Fibroblast of villous mesenchyme (primary cell): ENCODE measurements at regions not wholly inside any gene's neighbourhood (a gene's known extent, or its start where the extent isn't known, plus 50 kb on each side); places are given as distances from the start of the nearest gene placed in this dataset.

Experiments used
- DNase-seq: peaks from one replicate; pipeline ENCODE4 v3.0.0-alpha.2; 2010; ENCODE audit warnings: low read depth
- H3K4me3 ChIP-seq: 2 replicates; pipeline ENCODE4 v1.5.1; 2011; ENCODE audit warnings: low read depth, mild to moderate bottlenecking, low read length
- CTCF ChIP-seq: IDR thresholded peaks from 2 replicates; pipeline ENCODE4 v1.5.1; 2012; ENCODE audit warnings: low read depth, mild to moderate bottlenecking, low read length; ENCODE audit not compliant: insufficient read depth

GRCh38 chr1:90579212-90579802, 137.8 kb downstream of the BARHL2 start:
- peak; percentile 57 for TF ChIP-seq CTCF
- H3K4me3 ChIP-seq = no peak overlapping the region
- peak; percentile 31 for DNase-seq

- no peak for DNase-seq
- no peak for TF ChIP-seq CTCF
- no peak overlapping the region for H3K4me3 ChIP-seq
Measured at GRCh38 chr1:90574692-90575370, 142.3 kb downstream of the BARHL2 start.

- no peak for DNase-seq
- no peak overlapping the region for H3K4me3 ChIP-seq
- no peak for TF ChIP-seq CTCF
Measured at GRCh38 chr1:90573736-90574135, 143.4 kb downstream of the BARHL2 start.

- no peak overlapping the region for H3K4me3 ChIP-seq
- TF ChIP-seq CTCF = no peak
- no peak for DNase-seq
Measured at GRCh38 chr1:90572446-90572845, 144.7 kb downstream of the BARHL2 start.

GRCh38 chr1:90568436-90568835, 148.7 kb downstream of the BARHL2 start:
- DNase-seq = no peak
- TF ChIP-seq CTCF = no peak
- no peak overlapping the region for H3K4me3 ChIP-seq

- no peak for DNase-seq
- no peak for TF ChIP-seq CTCF
- no peak overlapping the region for H3K4me3 ChIP-seq
Measured at GRCh38 chr1:90564164-90564563, 152.9 kb downstream of the BARHL2 start.

GRCh38 chr1:90562892-90563291, 154.2 kb downstream of the BARHL2 start:
- no peak overlapping the region for H3K4me3 ChIP-seq
- no peak for DNase-seq
- no peak for TF ChIP-seq CTCF
